PC-3 (cell line): ENCODE measurements at regions not wholly inside any gene's neighbourhood (a gene's known extent, or its start where the extent isn't known, plus 50 kb on each side); places are given as distances from the start of the nearest gene placed in this dataset.

Experiments
- ATAC-seq: fragments of 200-7000 bp; cut with Tn5 transposase; 2 replicates; pipeline ENCODE4 v1.9.1; 2020; ENCODE audit warnings: mild to moderate bottlenecking, moderate library complexity
- BruUV-seq: library from RNA; stranded (reverse); fragments of 400-500 nt; replicated peaks from 2 replicates; lab custom pipeline; 2021; lab: Mats Ljungman, UMichigan
- CTCF ChIA-PET: fragments of 300-600 bp; sonication (Branson Sonifier 250); formaldehyde crosslinking; loops from one replicate; lab custom pipeline; 2022; ENCODE audit warnings: antibody characterized with exemption; lab: Charles Lee
- POLR2A ChIA-PET: fragments of 300-600 bp; sonication (Branson Sonifier 250); formaldehyde crosslinking; loops from one replicate; lab custom pipeline; 2022; ENCODE audit warnings: antibody characterized with exemption; ENCODE audit not compliant: unreplicated experiment; lab: Charles Lee
- DNase-seq: peaks from one replicate; pipeline ENCODE4 v3.0.0-alpha.2; 2015
- H2AFZ ChIP-seq: fragments of 300-600 bp; sonication (generic); 2 replicates; pipeline ENCODE4 v1.6.0; 2016; ENCODE audit warnings: antibody characterized with exemption, low read length
- H3F3A ChIP-seq: fragments of 300-600 bp; sonication (generic); one replicate; pipeline ENCODE4 v1.6.0; 2017; ENCODE audit warnings: antibody characterized with exemption, low read length, control low read depth, mild to moderate bottlenecking; ENCODE audit not compliant: unreplicated experiment
- H3K27ac ChIP-seq: fragments of 300-600 bp; sonication (generic); 2 replicates; pipeline ENCODE4 v1.5.1; 2016; ENCODE audit warnings: mild to moderate bottlenecking, low read length
- H3K27me3 ChIP-seq: fragments of 300-600 bp; sonication (generic); 2 replicates; pipeline ENCODE4 v1.6.1; 2016; ENCODE audit warnings: low read length, mixed read lengths
- H3K36me3 ChIP-seq: fragments of 300-600 bp; sonication (generic); 2 replicates; pipeline ENCODE4 v1.6.1; 2016; ENCODE audit warnings: low read depth, mixed run types, low read length, mixed read lengths
- H3K4me1 ChIP-seq: fragments of 300-600 bp; sonication (generic); 2 replicates; pipeline ENCODE4 v1.5.1; 2016; ENCODE audit warnings: low read length; ENCODE audit not compliant: insufficient read depth
- H3K4me2 ChIP-seq: fragments of 300-600 bp; sonication (generic); 2 replicates; pipeline ENCODE4 v1.6.0; 2016; ENCODE audit warnings: low read length
- H3K4me3 ChIP-seq: fragments of 300-600 bp; sonication (generic); 2 replicates; pipeline ENCODE4 v1.5.1; 2016; ENCODE audit warnings: mild to moderate bottlenecking, low read length, mixed read lengths
- H3K79me2 ChIP-seq: fragments of 300-600 bp; sonication (generic); 2 replicates; pipeline ENCODE4 v1.6.1; 2017; ENCODE audit warnings: low read length, mixed read lengths
- H3K9ac ChIP-seq: fragments of 300-600 bp; sonication (generic); 2 replicates; pipeline ENCODE4 v1.6.0; 2016; ENCODE audit warnings: mild to moderate bottlenecking, low read length
- H3K9me2 ChIP-seq: fragments of 300-600 bp; sonication (generic); replicated peaks from 2 replicates; pipeline ENCODE4 v1.6.1; 2016; ENCODE audit warnings: mixed run types, low read length, mixed read lengths
- H3K9me3 ChIP-seq: fragments of 300-600 bp; sonication (generic); 2 replicates; pipeline ENCODE4 v1.6.1; 2016; ENCODE audit warnings: low read length, mixed read lengths
- H4K20me1 ChIP-seq: fragments of 300-600 bp; sonication (generic); 2 replicates; pipeline ENCODE4 v1.6.1; 2016; ENCODE audit warnings: low read length, mixed read lengths
- EZH2 ChIP-seq: fragments of 300-600 bp; sonication (generic); IDR thresholded peaks from one replicate; pipeline ENCODE4 v1.6.1; 2017; ENCODE audit warnings: antibody characterized with exemption, mild to moderate bottlenecking, low read length; ENCODE audit not compliant: unreplicated experiment
- EZH2phosphoT487 ChIP-seq: fragments of 300-600 bp; sonication (generic); IDR thresholded peaks from 2 replicates; pipeline ENCODE4 v1.6.1; 2018; ENCODE audit warnings: mild to moderate bottlenecking, antibody characterized with exemption, low read length, borderline replicate concordance
- intact Hi-C: fragments of 100-400 bp; cut with micrococcal nuclease; formaldehyde crosslinking; loops from 2 replicates; pipeline ENCODE4 v1.9.0; 2023
- TF ChIP-seq, protein P1 (sequence below): fragments of 300-600 bp; sonication (generic); conservative IDR thresholded peaks from 2 replicates; pipeline ENCODE4 v1.5.1; 2017; ENCODE audit warnings: antibody characterized with exemption, low read depth, mild to moderate bottlenecking, low read length

DNA sequence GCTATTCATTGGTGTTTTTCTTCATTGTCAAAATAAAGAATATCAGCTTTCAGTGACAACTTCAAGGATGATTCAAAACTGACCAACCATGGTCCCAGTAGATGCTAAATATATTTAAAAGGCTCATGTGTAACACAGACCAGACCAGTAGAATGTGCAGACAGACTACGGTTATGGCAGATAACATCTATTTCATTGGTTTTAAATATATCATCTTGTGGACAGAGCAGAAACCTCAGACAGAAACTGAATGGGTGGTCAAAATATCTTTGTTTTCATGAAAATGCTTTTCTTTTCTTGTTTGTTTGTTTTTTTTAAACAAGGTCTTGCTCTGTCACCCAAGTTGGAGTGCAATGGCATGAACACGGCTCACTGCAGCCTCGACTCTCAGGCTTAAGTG lies 107.4 kb upstream of the CREB1 start:
- Histone ChIP-seq H3K4me1 (peaks cover 9% of the 10 kb centered on the region; the same call in 1 of the 2 replicates), H3K9me2 (no peaks in the 10 kb centered on the region), H3K79me2 (no peaks in the 10 kb centered on the region), H4K20me1 (no peaks in the 10 kb centered on the region), H2AFZ (no peak overlapping the region), H3K4me2 (no peak overlapping the region), H3K4me3 (no peak overlapping the region), H3K27me3 (no peaks in the 10 kb centered on the region), H3K9ac (no peak overlapping the region), H3K36me3 (no peaks in the 10 kb centered on the region), H3K9me3 (no peaks in the 10 kb centered on the region), H3F3A (no peaks in the 10 kb centered on the region), H3K27ac (no peak overlapping the region)
- DNase-seq: no peak
- no peak for TF ChIP-seq EZH2phosphoT487
- no peak for TF ChIP-seq EZH2
- TF ChIP-seq, protein P1, sequence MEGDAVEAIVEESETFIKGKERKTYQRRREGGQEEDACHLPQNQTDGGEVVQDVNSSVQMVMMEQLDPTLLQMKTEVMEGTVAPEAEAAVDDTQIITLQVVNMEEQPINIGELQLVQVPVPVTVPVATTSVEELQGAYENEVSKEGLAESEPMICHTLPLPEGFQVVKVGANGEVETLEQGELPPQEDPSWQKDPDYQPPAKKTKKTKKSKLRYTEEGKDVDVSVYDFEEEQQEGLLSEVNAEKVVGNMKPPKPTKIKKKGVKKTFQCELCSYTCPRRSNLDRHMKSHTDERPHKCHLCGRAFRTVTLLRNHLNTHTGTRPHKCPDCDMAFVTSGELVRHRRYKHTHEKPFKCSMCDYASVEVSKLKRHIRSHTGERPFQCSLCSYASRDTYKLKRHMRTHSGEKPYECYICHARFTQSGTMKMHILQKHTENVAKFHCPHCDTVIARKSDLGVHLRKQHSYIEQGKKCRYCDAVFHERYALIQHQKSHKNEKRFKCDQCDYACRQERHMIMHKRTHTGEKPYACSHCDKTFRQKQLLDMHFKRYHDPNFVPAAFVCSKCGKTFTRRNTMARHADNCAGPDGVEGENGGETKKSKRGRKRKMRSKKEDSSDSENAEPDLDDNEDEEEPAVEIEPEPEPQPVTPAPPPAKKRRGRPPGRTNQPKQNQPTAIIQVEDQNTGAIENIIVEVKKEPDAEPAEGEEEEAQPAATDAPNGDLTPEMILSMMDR: no peak
- no TSS peak for BruUV-seq
- peak; percentile 15; the same call in 1 of the 2 replicates for ATAC-seq
- intact Hi-C loops: no loop called here
- POLR2A ChIA-PET: no interaction called here
- CTCF ChIA-PET: no interaction called here

DNA sequence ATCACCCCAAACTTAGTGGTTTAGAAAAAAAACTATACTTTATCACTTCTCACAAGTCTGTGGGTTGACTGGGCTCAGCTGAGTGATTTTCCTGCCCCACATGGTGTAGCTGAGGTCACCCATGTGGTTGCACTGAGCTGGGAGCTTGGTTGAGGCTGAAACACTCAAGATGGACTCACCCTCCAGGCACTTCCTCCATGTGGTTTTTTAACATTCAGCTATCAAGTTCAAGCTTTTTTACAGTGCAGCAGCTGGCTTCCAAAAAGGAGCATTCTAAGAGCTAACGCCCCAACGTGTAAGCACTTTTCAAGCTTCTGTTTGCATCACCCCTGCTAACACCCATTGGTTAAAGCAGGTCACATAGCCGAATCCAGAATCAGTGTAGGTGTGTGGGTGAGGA lies 105.9 kb upstream of the CREB1 start:
- H3K4me3 ChIP-seq: no peak overlapping the region
- TF ChIP-seq EZH2 (no peak), EZH2phosphoT487 (no peak)
- TF ChIP-seq, protein P1: no peak
- no peak overlapping the region for H2AFZ ChIP-seq
- BruUV-seq: no TSS peak
- H3K36me3 ChIP-seq: no peaks in the 10 kb centered on the region
- no peak overlapping the region for H3K9ac ChIP-seq
- ATAC-seq (peak; percentile 35; the same call in 1 of the 2 replicates), DNase-seq (peak; percentile 23)
- no peaks in the 10 kb centered on the region for H4K20me1 ChIP-seq
- H3K4me2 ChIP-seq: no peak overlapping the region
- H3K9me3 ChIP-seq: no peaks in the 10 kb centered on the region
- no peaks in the 10 kb centered on the region for H3F3A ChIP-seq
- H3K27ac ChIP-seq: no peak overlapping the region
- CTCF ChIA-PET: no interaction called here
- H3K9me2 ChIP-seq: no peaks in the 10 kb centered on the region
- intact Hi-C loops: no loop called here
- POLR2A ChIA-PET: no interaction called here
- H3K27me3 ChIP-seq: no peaks in the 10 kb centered on the region
- H3K4me1 ChIP-seq: peaks cover 6% of the 10 kb centered on the region; the same call in 1 of the 2 replicates
- H3K79me2 ChIP-seq: no peaks in the 10 kb centered on the region

DNA sequence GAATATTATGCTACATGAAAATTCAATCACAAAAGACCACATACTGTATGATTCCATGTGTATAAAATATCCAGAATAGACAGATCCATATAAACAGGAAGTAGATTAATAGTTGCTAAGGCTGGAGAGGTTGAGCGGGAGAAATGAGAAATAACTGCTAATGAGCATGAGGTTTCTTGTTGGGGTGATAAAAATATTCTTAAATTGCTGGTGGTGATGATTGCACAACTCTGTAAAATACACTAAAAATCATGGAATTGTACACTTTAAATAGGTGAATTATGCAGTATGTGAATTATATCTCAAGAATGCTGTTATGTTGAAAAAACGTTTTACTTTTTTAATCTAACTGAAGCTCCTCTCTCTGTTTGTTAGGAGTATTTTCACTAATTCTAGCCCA lies 101.8 kb upstream of the CREB1 start:
- no peak for ATAC-seq

More for the DNA sequence above, 101.8 kb upstream of the CREB1 start:
- ChIA-PET POLR2A (no interaction called here), CTCF (no interaction called here)
- Histone ChIP-seq H3K9ac (no peak overlapping the region), H2AFZ (no peak overlapping the region), H3K79me2 (no peaks in the 10 kb centered on the region), H3K4me1 (no peaks in the 10 kb centered on the region), H3K4me3 (no peak overlapping the region), H3K9me3 (no peaks in the 10 kb centered on the region), H3K27me3 (no peaks in the 10 kb centered on the region), H4K20me1 (no peaks in the 10 kb centered on the region), H3F3A (no peaks in the 10 kb centered on the region), H3K27ac (no peak overlapping the region), H3K36me3 (no peaks in the 10 kb centered on the region), H3K4me2 (no peak overlapping the region), H3K9me2 (no peaks in the 10 kb centered on the region)
- no peak for DNase-seq
- BruUV-seq: no TSS peak
- intact Hi-C loops: no loop called here
- TF ChIP-seq, protein P1: no peak
- TF ChIP-seq EZH2 (no peak), EZH2phosphoT487 (no peak)
